H1 (cell line): ENCODE measurements at regions not wholly inside any gene's neighbourhood (a gene's known extent, or its start where the extent isn't known, plus 50 kb on each side); places are given as distances from the start of the nearest gene placed in this dataset.

Source experiments
- ATF3 ChIP-seq: IDR thresholded peaks from 2 replicates; pipeline ENCODE4 v1.6.1; 2011; ENCODE audit warnings: low read depth, mild to moderate bottlenecking, low read length; ENCODE audit not compliant: insufficient read depth
- BRCA1 ChIP-seq: IDR thresholded peaks from 2 replicates; pipeline ENCODE4 v1.6.1; 2012; ENCODE audit warnings: low read depth, low read length, improper control_type of control experiment
- MAX ChIP-seq: IDR thresholded peaks from 2 replicates; pipeline ENCODE4 v1.6.1; 2012; ENCODE audit warnings: inconsistent platforms
- POLR2AphosphoS5 ChIP-seq: IDR thresholded peaks from 2 replicates; pipeline ENCODE4 v1.6.1; 2011; ENCODE audit warnings: low read depth, low read length
- TF ChIP-seq, protein P1 (sequence below), 3 experiments: IDR thresholded peaks; 1 replicate in 2 of 3; 2 replicates in 1 of 3; pipeline versions ENCODE4 v1.5.1 to v1.6.1; 2011; ENCODE audit warnings: low read length in 3 of 3, mild to moderate bottlenecking in 3 of 3, inconsistent platforms in 2 of 3, low read depth in 1 of 3, moderate library complexity in 1 of 3; ENCODE audit not compliant: insufficient read depth in 1 of 3; ENCODE audit errors: control extremely low read depth in 1 of 3

DNA sequence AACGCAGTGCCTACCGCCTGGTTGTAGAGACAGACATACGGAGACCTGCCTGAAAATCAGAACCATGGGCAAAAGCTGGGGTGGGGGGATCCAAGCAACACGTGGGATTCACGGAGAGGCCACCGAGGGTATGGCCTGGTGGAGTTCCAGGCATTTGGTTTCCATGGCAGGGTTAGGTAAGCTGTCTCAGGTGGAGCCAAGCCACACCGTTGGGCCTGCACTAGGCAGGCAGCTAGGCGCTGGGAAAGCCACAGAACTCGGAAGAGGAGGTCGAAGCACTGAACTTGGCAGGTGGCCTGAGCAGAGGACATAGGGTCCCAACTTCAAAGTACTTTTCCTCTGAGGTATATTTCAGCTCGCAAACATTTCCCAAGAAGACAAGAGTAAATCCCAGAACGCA lies 111.6 kb downstream of the ISL1 start:
- TF ChIP-seq, protein P1, sequence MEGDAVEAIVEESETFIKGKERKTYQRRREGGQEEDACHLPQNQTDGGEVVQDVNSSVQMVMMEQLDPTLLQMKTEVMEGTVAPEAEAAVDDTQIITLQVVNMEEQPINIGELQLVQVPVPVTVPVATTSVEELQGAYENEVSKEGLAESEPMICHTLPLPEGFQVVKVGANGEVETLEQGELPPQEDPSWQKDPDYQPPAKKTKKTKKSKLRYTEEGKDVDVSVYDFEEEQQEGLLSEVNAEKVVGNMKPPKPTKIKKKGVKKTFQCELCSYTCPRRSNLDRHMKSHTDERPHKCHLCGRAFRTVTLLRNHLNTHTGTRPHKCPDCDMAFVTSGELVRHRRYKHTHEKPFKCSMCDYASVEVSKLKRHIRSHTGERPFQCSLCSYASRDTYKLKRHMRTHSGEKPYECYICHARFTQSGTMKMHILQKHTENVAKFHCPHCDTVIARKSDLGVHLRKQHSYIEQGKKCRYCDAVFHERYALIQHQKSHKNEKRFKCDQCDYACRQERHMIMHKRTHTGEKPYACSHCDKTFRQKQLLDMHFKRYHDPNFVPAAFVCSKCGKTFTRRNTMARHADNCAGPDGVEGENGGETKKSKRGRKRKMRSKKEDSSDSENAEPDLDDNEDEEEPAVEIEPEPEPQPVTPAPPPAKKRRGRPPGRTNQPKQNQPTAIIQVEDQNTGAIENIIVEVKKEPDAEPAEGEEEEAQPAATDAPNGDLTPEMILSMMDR (IDR thresholded peaks at IDR 0.05; ENCODE audit: control extremely low read depth in 1 of 3, insufficient read depth in 1 of 3, low read depth in 1 of 3, low read length in 3 of 3) = no peak
- TF ChIP-seq MAX (no peak), ATF3 (no peak), BRCA1 (no peak), POLR2AphosphoS5 (no peak)
